GM12878 (cell line): ENCODE measurements at regions not wholly inside any gene's neighbourhood (a gene's known extent, or its start where the extent isn't known, plus 50 kb on each side); places are given as distances from the start of the nearest gene placed in this dataset.

Experiments used
- ATAC-seq: fragments of 200-7000 bp; cut with Tn5 transposase; 3 replicates; pipeline ENCODE4 v1.9.1; 2020; ENCODE audit warnings: mild to moderate bottlenecking, moderate library complexity
- BruUV-seq: library from RNA; stranded (reverse); fragments of 400-500 nt; replicated peaks from 2 replicates; lab custom pipeline; 2021; lab: Mats Ljungman, UMichigan
- CTCF ChIA-PET: fragments of 300-600 bp; sonication (Branson Sonifier 250); formaldehyde crosslinking; extraction: SDS; loops from one replicate; lab custom pipeline; 2021; ENCODE audit warnings: inconsistent platforms; lab: Yijun Ruan, JAX
- POLR2A ChIA-PET: fragments of 350-600 bp; formaldehyde crosslinking; extraction: SDS; loops from one replicate; lab custom pipeline; 2021; ENCODE audit warnings: inconsistent platforms; lab: Charles Lee
- RAD21 ChIA-PET: fragments of 300-600 bp; sonication (Branson Sonifier 250); formaldehyde crosslinking; loops from one replicate; lab custom pipeline; 2023; ENCODE audit warnings: antibody characterized with exemption; ENCODE audit not compliant: unreplicated experiment; lab: Charles Lee
- SMC1A ChIA-PET: fragments of 300-600 bp; sonication (Branson Sonifier 250); formaldehyde crosslinking; loops from one replicate; lab custom pipeline; 2023; ENCODE audit not compliant: unreplicated experiment, uncharacterized antibody; lab: Charles Lee
- DNase-seq: peaks from one replicate; pipeline ENCODE4 v3.0.0-alpha.2; 2011; ENCODE audit warnings: low read depth, low spot score
- FAIRE-seq: peaks from 3 replicates; lab custom pipeline; 2011; peaks lifted over from hg19 to GRCh38; lab: Jason Lieb, UNC
- H2AFZ ChIP-seq: 2 replicates; pipeline ENCODE4 v1.6.0; 2011; ENCODE audit warnings: low read depth, low read length, control low read depth; ENCODE audit not compliant: control insufficient read depth
- H3K27ac ChIP-seq: 2 replicates; pipeline ENCODE4 v1.5.1; 2011; ENCODE audit warnings: control low read depth; ENCODE audit not compliant: control insufficient read depth, insufficient read depth
- H3K27me3 ChIP-seq, 2 experiments: replicated peaks in 1 of 2; 2 replicates each; pipeline versions ENCODE4 v1.6.0 to v1.6.1; 2011; ENCODE audit warnings: low read length in 1 of 2; ENCODE audit not compliant: control insufficient read depth in 2 of 2, insufficient read depth in 2 of 2
- H3K36me3 ChIP-seq, 2 experiments: 2 replicates each; pipeline ENCODE4 v1.5.1; 2011; ENCODE audit warnings: low read length in 1 of 2; ENCODE audit not compliant: control insufficient read depth in 2 of 2, insufficient read depth in 2 of 2
- H3K4me1 ChIP-seq: 2 replicates; pipeline ENCODE4 v1.6.1; 2011; ENCODE audit warnings: mild to moderate bottlenecking, low read length, moderate library complexity, mixed read lengths; ENCODE audit not compliant: control insufficient read depth, insufficient read depth
- H3K4me2 ChIP-seq: 2 replicates; pipeline ENCODE4 v1.6.0; 2011; ENCODE audit warnings: control low read depth; ENCODE audit not compliant: control insufficient read depth, insufficient read depth
- H3K4me3 ChIP-seq: fragments of 200-600 bp; sonication (generic); 2 replicates; pipeline ENCODE4 v1.5.1; 2016
- H3K79me2 ChIP-seq: 2 replicates; pipeline ENCODE4 v1.6.0; 2011; ENCODE audit warnings: low read length; ENCODE audit not compliant: control insufficient read depth, insufficient read depth
- H3K9ac ChIP-seq: 2 replicates; pipeline ENCODE4 v1.8.0; 2011; ENCODE audit warnings: low read length, control low read depth, mixed read lengths; ENCODE audit not compliant: control insufficient read depth, insufficient read depth
- H3K9me3 ChIP-seq: replicated peaks from 3 replicates; pipeline ENCODE4 v1.5.1; 2011; ENCODE audit warnings: mild to moderate bottlenecking, low read length; ENCODE audit not compliant: control insufficient read depth, insufficient read depth
- H4K20me1 ChIP-seq: 2 replicates; pipeline ENCODE4 v1.6.0; 2011; ENCODE audit not compliant: control insufficient read depth, insufficient read depth
- BHLHE40 ChIP-seq, 2 experiments: fragments of 450-650 bp in 1 of 2; IDR thresholded peaks; 2 replicates each; pipeline ENCODE4 v1.6.1; 2011 to 2017; ENCODE audit warnings: low read depth in 2 of 2, borderline replicate concordance in 1 of 2, improper control_type of control experiment in 1 of 2, low read length in 1 of 2, mild to moderate bottlenecking in 1 of 2
- CREB1 ChIP-seq: IDR thresholded peaks from 2 replicates; pipeline ENCODE4 v1.6.1; 2012; ENCODE audit warnings: low read depth, mild to moderate bottlenecking, inconsistent platforms
- IRF3 ChIP-seq: fragments of 450-650 bp; IDR thresholded peaks from 2 replicates; pipeline ENCODE4 v1.6.1; 2014; ENCODE audit warnings: mild to moderate bottlenecking
- KDM1A ChIP-seq: fragments of 200-600 bp; sonication (generic); IDR thresholded peaks from 2 replicates; pipeline ENCODE4 v1.6.1; 2016; ENCODE audit warnings: borderline replicate concordance
- MEF2A ChIP-seq: IDR thresholded peaks from 2 replicates; pipeline ENCODE4 v1.6.1; 2011; ENCODE audit warnings: low read depth, mild to moderate bottlenecking, low read length, moderate library complexity; ENCODE audit not compliant: insufficient read depth
- MYB ChIP-seq: fragments of 150-350 bp; IDR thresholded peaks from 2 replicates; pipeline ENCODE4 v1.6.1; 2014; ENCODE audit warnings: mild to moderate bottlenecking, low read depth, low read length, borderline replicate concordance
- POLR2AphosphoS2 ChIP-seq: IDR thresholded peaks from 2 replicates; pipeline ENCODE4 v1.6.1; 2011; ENCODE audit warnings: low read depth, mild to moderate bottlenecking, low read length, improper control_type of control experiment, moderate library complexity
- RAD21 ChIP-seq: IDR thresholded peaks from 2 replicates; pipeline ENCODE4 v1.6.1; 2011; ENCODE audit warnings: mild to moderate bottlenecking, low read depth, low read length, moderate library complexity; ENCODE audit not compliant: insufficient read depth
- RFX5 ChIP-seq: IDR thresholded peaks from 2 replicates; pipeline ENCODE4 v1.6.1; 2011; ENCODE audit warnings: low read depth, low read length, improper control_type of control experiment
- SMC3 ChIP-seq: IDR thresholded peaks from 2 replicates; pipeline ENCODE4 v1.6.1; 2011; ENCODE audit warnings: low read length, improper control_type of control experiment, borderline replicate concordance
- STAT1 ChIP-seq: fragments of 450-650 bp; conservative IDR thresholded peaks from 2 replicates; pipeline ENCODE4 v1.6.1; 2014; ENCODE audit warnings: antibody characterized with exemption, mild to moderate bottlenecking
- YY1 ChIP-seq: IDR thresholded peaks from 2 replicates; pipeline ENCODE4 v1.6.1; 2011; ENCODE audit warnings: low read depth, mild to moderate bottlenecking, low read length
- ZNF274 ChIP-seq: IDR thresholded peaks from one replicate; pipeline ENCODE4 v1.8.0; 2011; ENCODE audit not compliant: insufficient read length, insufficient read depth
- in situ Hi-C: fragments of 300-500 bp; cut with MboI; formaldehyde crosslinking; loops from 9 replicates; pipeline ENCODE4 v1.14.3; 2018; ENCODE audit warnings: mixed read lengths
- intact Hi-C: fragments of 100-400 bp; cut with micrococcal nuclease; formaldehyde crosslinking; loops from one replicate; pipeline ENCODE4 v1.14.2; 2022; ENCODE audit not compliant: unreplicated experiment
- TF ChIP-seq, protein P1 (sequence below), 3 experiments: IDR thresholded peaks in 2 of 3; conservative IDR thresholded peaks in 1 of 3; 2 replicates each; pipeline ENCODE4 v1.5.1; 2011; ENCODE audit warnings: low read depth in 3 of 3, low read length in 3 of 3, mild to moderate bottlenecking in 3 of 3, control low read depth in 2 of 3, moderate library complexity in 2 of 3, inconsistent platforms in 1 of 3, mixed read lengths in 1 of 3; ENCODE audit not compliant: control insufficient read depth in 2 of 3, insufficient read depth in 1 of 3; ENCODE audit errors: extremely low read depth in 1 of 3

DNA sequence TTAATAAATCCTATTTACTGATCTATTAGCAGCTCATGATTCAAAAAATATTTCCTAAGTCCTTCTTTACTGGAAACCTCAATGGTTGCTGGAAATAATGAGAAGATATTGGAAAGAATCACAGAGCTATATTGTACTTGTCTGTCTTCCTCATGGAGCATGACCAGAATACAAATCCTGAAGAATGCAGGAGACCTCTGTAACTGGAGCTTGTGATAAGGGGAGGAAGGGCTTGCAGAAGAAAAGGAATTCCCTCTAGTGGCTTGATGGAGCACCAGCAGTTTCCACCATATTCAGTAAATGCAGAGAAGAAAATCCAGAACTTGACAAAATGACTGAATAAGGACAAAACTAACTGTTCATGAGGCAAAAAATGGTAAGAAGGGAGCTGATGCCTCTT lies 1333.1 kb downstream of the EFNB2 start:
- in situ Hi-C loops (no loop called here), intact Hi-C loops (loop anchor here (1.0 kb wide), 1 partner anchor 429 kb away; no protein-coding TSS in a partner anchor)
- Histone ChIP-seq H3K4me1 (no peaks in the 10 kb centered on the region), H3K9ac (no peak overlapping the region), H3K4me2 (no peak overlapping the region), H3K36me3 (no peaks in the 10 kb centered on the region), H2AFZ (no peak overlapping the region), H3K79me2 (no peaks in the 10 kb centered on the region), H3K27me3 (no peaks in the 10 kb centered on the region), H3K9me3 (no peaks in the 10 kb centered on the region), H4K20me1 (no peaks in the 10 kb centered on the region), H3K27ac (no peak overlapping the region), H3K4me3 (no peak overlapping the region)
- no peak for TF ChIP-seq ZNF274
- no peak for TF ChIP-seq CREB1
- no peak for TF ChIP-seq IRF3
- 0 out of 2 replicates have a peak, but pooled peaks have one; percentile 31 for TF ChIP-seq YY1
- TF ChIP-seq, protein P1, sequence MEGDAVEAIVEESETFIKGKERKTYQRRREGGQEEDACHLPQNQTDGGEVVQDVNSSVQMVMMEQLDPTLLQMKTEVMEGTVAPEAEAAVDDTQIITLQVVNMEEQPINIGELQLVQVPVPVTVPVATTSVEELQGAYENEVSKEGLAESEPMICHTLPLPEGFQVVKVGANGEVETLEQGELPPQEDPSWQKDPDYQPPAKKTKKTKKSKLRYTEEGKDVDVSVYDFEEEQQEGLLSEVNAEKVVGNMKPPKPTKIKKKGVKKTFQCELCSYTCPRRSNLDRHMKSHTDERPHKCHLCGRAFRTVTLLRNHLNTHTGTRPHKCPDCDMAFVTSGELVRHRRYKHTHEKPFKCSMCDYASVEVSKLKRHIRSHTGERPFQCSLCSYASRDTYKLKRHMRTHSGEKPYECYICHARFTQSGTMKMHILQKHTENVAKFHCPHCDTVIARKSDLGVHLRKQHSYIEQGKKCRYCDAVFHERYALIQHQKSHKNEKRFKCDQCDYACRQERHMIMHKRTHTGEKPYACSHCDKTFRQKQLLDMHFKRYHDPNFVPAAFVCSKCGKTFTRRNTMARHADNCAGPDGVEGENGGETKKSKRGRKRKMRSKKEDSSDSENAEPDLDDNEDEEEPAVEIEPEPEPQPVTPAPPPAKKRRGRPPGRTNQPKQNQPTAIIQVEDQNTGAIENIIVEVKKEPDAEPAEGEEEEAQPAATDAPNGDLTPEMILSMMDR (IDR thresholded peaks at IDR 0.05 in 2 of 3, conservative IDR thresholded peaks at IDR 0.05 in 1 of 3; ENCODE audit: control insufficient read depth in 2 of 3, extremely low read depth in 1 of 3, insufficient read depth in 1 of 3, low read depth in 3 of 3, low read length in 3 of 3), result peak; percentile 38 to 54 (median 54); a peak in 5 of 6 replicates
- no peak for TF ChIP-seq STAT1
- TF ChIP-seq BHLHE40 (IDR thresholded peaks at IDR 0.05; ENCODE audit: borderline replicate concordance in 1 of 2, low read depth in 2 of 2, low read length in 1 of 2), result no peak
- peak; percentile 57; the same call in 1 of the 2 replicates for TF ChIP-seq SMC3
- TF ChIP-seq RFX5, result no peak
- no peak for TF ChIP-seq POLR2AphosphoS2
- TF ChIP-seq MYB, result no peak
- TF ChIP-seq RAD21, result peak; percentile 76
- TF ChIP-seq MEF2A, result no peak
- TF ChIP-seq KDM1A, result no peak
- FAIRE-seq, result no peak
- ChIA-PET RAD21 (no interaction called here), SMC1A (interaction anchor here (0.9 to 1.6 kb wide), 2 partner anchors 13 to 63 kb away, joined by 3 read pairs; no protein-coding TSS in a partner anchor), POLR2A (no interaction called here), CTCF (interaction anchor here (0.9 to 1.1 kb wide), 2 partner anchors 30 to 787 kb away, joined by 3 read pairs; no protein-coding TSS in a partner anchor)
- no peak for DNase-seq
- ATAC-seq, result peak; percentile 57
- no TSS peak for BruUV-seq
